K562 (cell line): ENCODE measurements at regions not wholly inside any gene's neighbourhood (a gene's known extent, or its start where the extent isn't known, plus 50 kb on each side); places are given as distances from the start of the nearest gene placed in this dataset.

Source experiments
- ATAC-seq: fragments of 200-7000 bp; cut with Tn5 transposase; 3 replicates; pipeline ENCODE4 v1.9.1; 2020; ENCODE audit warnings: moderate library complexity
- BruUV-seq: library from RNA; stranded (reverse); fragments of 400-500 nt; replicated peaks from 2 replicates; lab custom pipeline; 2021; lab: Mats Ljungman, UMichigan
- CTCF ChIA-PET: fragments of 300-600 bp; formaldehyde crosslinking; extraction: SDS; loops from one replicate; lab custom pipeline; 2021; ENCODE audit warnings: low intra/inter-chr PET ratio; lab: Yijun Ruan, JAX
- POLR2A ChIA-PET: fragments of 300-600, 350-650 bp; sonication (Branson Sonifier 250); formaldehyde crosslinking; extraction: SDS; loops from one replicate; lab custom pipeline; 2021; ENCODE audit warnings: antibody characterized with exemption, inconsistent platforms; lab: Yijun Ruan, JAX
- DNase-seq, 4 experiments: peaks; one replicate each; pipeline versions ENCODE4 v3.0.0 to v3.0.0-alpha.2; 2011 to 2018; ENCODE audit warnings: low spot score in 3 of 4, mixed read lengths in 3 of 4; ENCODE audit errors: extremely low read depth in 1 of 4
- FAIRE-seq: peaks from 2 replicates; lab custom pipeline; 2011; peaks lifted over from hg19 to GRCh38; lab: Jason Lieb, UNC
- H2AFZ ChIP-seq: 2 replicates; pipeline ENCODE4 v1.6.0; 2011; ENCODE audit warnings: low read depth, low read length, control low read depth, inconsistent platforms
- H3K27ac ChIP-seq: fragments of 200-600 bp; 3 replicates; pipeline ENCODE4 v1.8.0; 2011; ENCODE audit warnings: low read depth, mild to moderate bottlenecking, control low read depth, inconsistent platforms, low read length, moderate library complexity, mixed read lengths; ENCODE audit errors: extremely low read depth
- H3K27me3 ChIP-seq, 2 experiments: fragments of 300-600 bp in 1 of 2; 2 replicates in 1 of 2; 3 replicates in 1 of 2; pipeline versions ENCODE4 v1.6.0 to v1.8.0; 2011; ENCODE audit warnings: inconsistent platforms in 2 of 2, low read length in 2 of 2, mild to moderate bottlenecking in 1 of 2, mixed read lengths in 1 of 2, moderate library complexity in 1 of 2; ENCODE audit not compliant: control insufficient read depth in 2 of 2, insufficient read depth in 2 of 2
- H3K36me3 ChIP-seq: fragments of 300-600 bp; 3 replicates; pipeline ENCODE4 v1.8.0; 2011; ENCODE audit warnings: mild to moderate bottlenecking, low read length, inconsistent platforms; ENCODE audit not compliant: control insufficient read depth, insufficient read depth
- H3K4me1 ChIP-seq, 2 experiments: fragments of 200-600 bp in 1 of 2; replicated peaks in 1 of 2; 2 replicates in 1 of 2; 3 replicates in 1 of 2; pipeline versions ENCODE4 v1.5.1 to v1.8.0; 2011; ENCODE audit warnings: inconsistent platforms in 2 of 2, low read length in 2 of 2, mild to moderate bottlenecking in 1 of 2, mixed read lengths in 1 of 2, moderate library complexity in 1 of 2; ENCODE audit not compliant: control insufficient read depth in 2 of 2, insufficient read depth in 2 of 2
- H3K4me2 ChIP-seq: 2 replicates; pipeline ENCODE4 v1.6.1; 2011; ENCODE audit warnings: low read length, control low read depth, inconsistent platforms, mixed read lengths; ENCODE audit not compliant: insufficient read depth
- H3K4me3 ChIP-seq: fragments of 200-600 bp; sonication (generic), shearing (Covaris generic); 2 replicates; pipeline ENCODE4 v1.5.1; 2016; ENCODE audit warnings: control low read depth, inconsistent platforms
- H3K79me2 ChIP-seq: fragments of 200-600 bp; 3 replicates; pipeline ENCODE4 v1.8.0; 2011; ENCODE audit warnings: low read length, inconsistent platforms; ENCODE audit not compliant: control insufficient read depth, insufficient read depth
- H3K9ac ChIP-seq, 2 experiments: 2 replicates each; pipeline versions ENCODE4 v1.6.0 to v1.6.1; 2011; ENCODE audit warnings: low read depth in 2 of 2, low read length in 2 of 2, control low read depth in 1 of 2, inconsistent platforms in 1 of 2, mild to moderate bottlenecking in 1 of 2, mixed read lengths in 1 of 2; ENCODE audit not compliant: insufficient read depth in 1 of 2
- H3K9me1 ChIP-seq: one replicate; pipeline ENCODE4 v1.6.0; 2011; ENCODE audit warnings: inconsistent platforms, mild to moderate bottlenecking, low read length, moderate library complexity; ENCODE audit not compliant: control insufficient read depth, insufficient read depth
- H3K9me3 ChIP-seq: replicated peaks from 2 replicates; pipeline ENCODE4 v1.5.1; 2011; ENCODE audit warnings: low read depth, low read length, inconsistent platforms; ENCODE audit not compliant: control insufficient read depth, insufficient read depth
- H4K20me1 ChIP-seq: replicated peaks from 2 replicates; pipeline ENCODE4 v1.6.1; 2011; ENCODE audit warnings: low read length, inconsistent platforms, mixed read lengths; ENCODE audit not compliant: control insufficient read depth, insufficient read depth
- CREB3 ChIP-seq: fragments of 450-650 bp; conservative IDR thresholded peaks from 2 replicates; pipeline ENCODE4 v1.6.1; 2016; ENCODE audit warnings: missing genetic modification characterization, low read depth, mild to moderate bottlenecking, missing compliant biosample characterization, moderate library complexity
- ETV1 ChIP-seq: fragments of 450-650 bp; conservative IDR thresholded peaks from 2 replicates; pipeline ENCODE4 v1.6.1; 2016; ENCODE audit warnings: missing genetic modification characterization, control low read depth, low read depth, missing compliant biosample characterization
- HINFP ChIP-seq: fragments of 450-650 bp; conservative IDR thresholded peaks from 2 replicates; pipeline ENCODE4 v1.6.1; 2016; ENCODE audit warnings: missing genetic modification characterization, low read depth, mild to moderate bottlenecking, control low read depth, missing compliant biosample characterization
- MAZ ChIP-seq, 2 experiments: fragments of 450-650 bp in 1 of 2; sonication (generic) in 1 of 2; formaldehyde crosslinking; IDR thresholded peaks in 1 of 2; conservative IDR thresholded peaks in 1 of 2; 2 replicates each; pipeline versions ENCODE4 v1.4.0 to v1.5.0; 2020; ENCODE audit warnings: mild to moderate bottlenecking in 1 of 2, missing genetic modification reagents in 1 of 2
- PYGO2 ChIP-seq: fragments of 450-650 bp; IDR thresholded peaks from 2 replicates; pipeline ENCODE4 v1.6.1; 2016; ENCODE audit warnings: mild to moderate bottlenecking, missing genetic modification characterization, moderate library complexity, missing compliant biosample characterization
- SIX5 ChIP-seq, 2 experiments: IDR thresholded peaks; 2 replicates each; pipeline ENCODE4 v1.6.1; 2011; ENCODE audit warnings: low read length in 2 of 2, borderline replicate concordance in 1 of 2, low read depth in 1 of 2, mild to moderate bottlenecking in 1 of 2, moderate library complexity in 1 of 2; ENCODE audit not compliant: insufficient read depth in 1 of 2
- ZNF431 ChIP-seq: sonication (generic); formaldehyde crosslinking; IDR thresholded peaks from 2 replicates; pipeline ENCODE4 v1.8.0; 2022; ENCODE audit warnings: mild to moderate bottlenecking, missing genetic modification reagents
- ZZZ3 ChIP-seq: fragments of 450-650 bp; IDR thresholded peaks from 2 replicates; pipeline ENCODE4 v1.6.1; 2016; ENCODE audit warnings: antibody characterized with exemption, mild to moderate bottlenecking, moderate library complexity
- WGBS: fragments of 100-300 bp; shearing (Covaris generic); methylation state at CpG from one replicate; pipeline ENCODE4 v1.1.6; 2016; ENCODE audit warnings: low coverage, mixed read lengths; ENCODE audit not compliant: insufficient coverage; ENCODE audit errors: missing lambda C conversion rate; 5-methylcytosine and 5-hydroxymethylcytosine counted together
- in situ Hi-C: fragments of 300-500 bp; cut with MboI; formaldehyde crosslinking; loops from 4 replicates; pipeline ENCODE4 v1.15.0; 2018; ENCODE audit warnings: inconsistent platforms, mixed read lengths
- intact Hi-C: fragments of 100-400 bp; cut with micrococcal nuclease; formaldehyde crosslinking; loops from 2 replicates; pipeline ENCODE4 v1.14.2; 2022

GRCh38 chr18:78739882-78740677 is 239.5 kb upstream of the SALL3 start:
- FAIRE-seq = no peak
- TF ChIP-seq SIX5 (IDR thresholded peaks at IDR 0.05; ENCODE audit: borderline replicate concordance in 1 of 2, insufficient read depth in 1 of 2, low read depth in 1 of 2, low read length in 2 of 2) (no peak), HINFP (no peak), PYGO2 (tag) (no peak), MAZ (CRISPR knock-in tag; conservative IDR thresholded peaks at IDR 0.05 in 1 of 2, IDR thresholded peaks at IDR 0.05 in 1 of 2) (no peak), CREB3 (tag) (no peak), ZNF431 (CRISPR knock-in tag) (no peak), ETV1 (tag) (no peak), ZZZ3 (no peak)

More at GRCh38 chr18:78739882-78740677, 239.5 kb upstream of the SALL3 start:
- Histone ChIP-seq H3K9me3 (no peaks in the 10 kb centered on the region), H4K20me1 (no peaks in the 10 kb centered on the region), H3K4me1 (no peaks in the 10 kb centered on the region), H3K9me1 (no peaks in the 10 kb centered on the region), H3K36me3 (no peaks in the 10 kb centered on the region), H2AFZ (no peak overlapping the region), H3K27me3 (peaks cover 0 to 37% of the 10 kb centered on the region in 2 experiments; a peak in 2 of 5 replicates), H3K9ac (no peak overlapping the region), H3K4me3 (no peak overlapping the region), H3K27ac (no peak overlapping the region), H3K79me2 (no peaks in the 10 kb centered on the region), H3K4me2 (no peak overlapping the region)
- intact Hi-C loops = no loop called here
- in situ Hi-C loops = no loop called here
- POLR2A ChIA-PET = no interaction called here
- DNase-seq = no peak
- no peak for ATAC-seq
- no TSS peak for BruUV-seq
- 0% methylated on average over 13 of the region's 24 CpGs for WGBS
- CTCF ChIA-PET = no interaction called here
